Gastroesophageal sphincter (tissue), 3 donors: ENCODE measurements at regions not wholly inside any gene's neighbourhood (a gene's known extent, or its start where the extent isn't known, plus 50 kb on each side); places are given as distances from the start of the nearest gene placed in this dataset.

Experiments
- EP300 ChIP-seq: sonication (generic); formaldehyde crosslinking; IDR thresholded peaks from one replicate; pipeline ENCODE4 v1.6.1; 2017; ENCODE audit warnings: antibody characterized with exemption, mild to moderate bottlenecking
- POLR2A ChIP-seq, 2 donors: fragments of 450-650 bp; IDR thresholded peaks; one replicate each; pipeline ENCODE4 v1.6.1; 2017; ENCODE audit warnings: antibody characterized with exemption in 2 of 2, mild to moderate bottlenecking in 2 of 2, moderate library complexity in 1 of 2
- TF ChIP-seq, protein P1 (sequence below), 4 experiments: fragments of 200-600 bp in 2 of 4; fragments of 450-650 bp in 2 of 4; sonication (generic) in 1 of 4; IDR thresholded peaks; one replicate each; pipeline ENCODE4 v1.5.1; 2017 to 2019; ENCODE audit warnings: antibody characterized with exemption in 4 of 4, mild to moderate bottlenecking in 2 of 4, moderate library complexity in 2 of 4

- TF ChIP-seq, protein P1, sequence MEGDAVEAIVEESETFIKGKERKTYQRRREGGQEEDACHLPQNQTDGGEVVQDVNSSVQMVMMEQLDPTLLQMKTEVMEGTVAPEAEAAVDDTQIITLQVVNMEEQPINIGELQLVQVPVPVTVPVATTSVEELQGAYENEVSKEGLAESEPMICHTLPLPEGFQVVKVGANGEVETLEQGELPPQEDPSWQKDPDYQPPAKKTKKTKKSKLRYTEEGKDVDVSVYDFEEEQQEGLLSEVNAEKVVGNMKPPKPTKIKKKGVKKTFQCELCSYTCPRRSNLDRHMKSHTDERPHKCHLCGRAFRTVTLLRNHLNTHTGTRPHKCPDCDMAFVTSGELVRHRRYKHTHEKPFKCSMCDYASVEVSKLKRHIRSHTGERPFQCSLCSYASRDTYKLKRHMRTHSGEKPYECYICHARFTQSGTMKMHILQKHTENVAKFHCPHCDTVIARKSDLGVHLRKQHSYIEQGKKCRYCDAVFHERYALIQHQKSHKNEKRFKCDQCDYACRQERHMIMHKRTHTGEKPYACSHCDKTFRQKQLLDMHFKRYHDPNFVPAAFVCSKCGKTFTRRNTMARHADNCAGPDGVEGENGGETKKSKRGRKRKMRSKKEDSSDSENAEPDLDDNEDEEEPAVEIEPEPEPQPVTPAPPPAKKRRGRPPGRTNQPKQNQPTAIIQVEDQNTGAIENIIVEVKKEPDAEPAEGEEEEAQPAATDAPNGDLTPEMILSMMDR (IDR thresholded peaks at IDR 0.05) = no peak
- TF ChIP-seq EP300 = no peak
- no peak for TF ChIP-seq POLR2A (IDR thresholded peaks at IDR 0.05)
Measured at GRCh38 chr7:130949550-130949949, 215.5 kb upstream of the KLF14 start.
